Immature natural killer cell (primary cell): ENCODE measurements at regions not wholly inside any gene's neighbourhood (a gene's known extent, or its start where the extent isn't known, plus 50 kb on each side); places are given as distances from the start of the nearest gene placed in this dataset.

ENCODE experiments used
- DNase-seq, 3 donors: peaks; one replicate each; pipeline ENCODE4 v3.0.0; 2022; ENCODE audit warnings: mixed read lengths in 1 of 3
- H3K27ac Mint-ChIP-seq, 6 donors: one replicate each; pipeline ENCODE4 v1.8.0; 2020; ENCODE audit warnings: mixed read lengths in 6 of 6, mild to moderate bottlenecking in 5 of 6, inconsistent platforms in 4 of 6, moderate library complexity in 3 of 6
- H3K27me3 Mint-ChIP-seq, 3 donors: one replicate each; pipeline ENCODE4 v1.8.0; 2020 to 2021; ENCODE audit warnings: low read depth in 3 of 3, mild to moderate bottlenecking in 3 of 3, mixed read lengths in 3 of 3, moderate library complexity in 3 of 3, inconsistent platforms in 1 of 3
- H3K36me3 Mint-ChIP-seq, 3 donors: one replicate each; pipeline ENCODE4 v1.8.0; 2020; ENCODE audit warnings: mixed read lengths in 3 of 3, inconsistent platforms in 2 of 3, mild to moderate bottlenecking in 2 of 3
- H3K4me1 Mint-ChIP-seq, 2 donors: one replicate each; pipeline ENCODE4 v1.8.0; 2020; ENCODE audit warnings: inconsistent platforms in 2 of 2, mild to moderate bottlenecking in 2 of 2, mixed read lengths in 2 of 2, moderate library complexity in 1 of 2
- H3K4me3 Mint-ChIP-seq, 5 donors: one replicate each; pipeline ENCODE4 v1.8.0; 2020; ENCODE audit warnings: mild to moderate bottlenecking in 5 of 5, mixed read lengths in 5 of 5, inconsistent platforms in 3 of 5, moderate library complexity in 3 of 5
- H3K9me3 Mint-ChIP-seq, 6 donors: one replicate each; pipeline ENCODE4 v1.8.0; 2020; ENCODE audit warnings: mild to moderate bottlenecking in 6 of 6, mixed read lengths in 6 of 6, inconsistent platforms in 4 of 6, moderate library complexity in 3 of 6

GRCh38 chr15:62570405-62570783, 405.3 kb upstream of the C2CD4B start:
- Mint-ChIP-seq H3K4me3 (no peak overlapping the region), H3K4me1 (no peaks in the 10 kb centered on the region), H3K36me3 (no peaks in the 10 kb centered on the region), H3K9me3 (no peaks in the 10 kb centered on the region), H3K27ac (no peak overlapping the region), H3K27me3 (peaks cover 0 to 15% (median 6%) of the 10 kb centered on the region in 3 donors)
- DNase-seq, result no peak

GRCh38 chr15:62571072-62571471, 406.0 kb upstream of the C2CD4B start:
- Mint-ChIP-seq H3K4me3 (no peak overlapping the region), H3K27me3 (peaks cover 0 to 15% (median 6%) of the 10 kb centered on the region in 3 donors), H3K4me1 (no peaks in the 10 kb centered on the region), H3K27ac (no peak overlapping the region), H3K9me3 (no peaks in the 10 kb centered on the region), H3K36me3 (no peaks in the 10 kb centered on the region)
- DNase-seq, result no peak

GRCh38 chr15:62572797-62573196, 407.7 kb upstream of the C2CD4B start:
- peaks cover 3 to 15% (median 6%) of the 10 kb centered on the region in 3 donors for H3K27me3 Mint-ChIP-seq

GRCh38 chr15:62573876-62574275, 408.8 kb upstream of the C2CD4B start:
- no peaks in the 10 kb centered on the region for H3K4me1 Mint-ChIP-seq
- H3K9me3 Mint-ChIP-seq, result no peaks in the 10 kb centered on the region
- H3K27me3 Mint-ChIP-seq, result peaks cover 4 to 13% (median 6%) of the 10 kb centered on the region in 3 donors
- no peak for DNase-seq
- H3K36me3 Mint-ChIP-seq, result no peaks in the 10 kb centered on the region
- H3K27ac Mint-ChIP-seq, result no peak overlapping the region
- H3K4me3 Mint-ChIP-seq, result no peak overlapping the region

More at GRCh38 chr15:62572797-62573196, 407.7 kb upstream of the C2CD4B start:
- DNase-seq, result no peak
- Mint-ChIP-seq H3K9me3 (no peaks in the 10 kb centered on the region), H3K4me1 (no peaks in the 10 kb centered on the region), H3K36me3 (no peaks in the 10 kb centered on the region), H3K27ac (no peak overlapping the region), H3K4me3 (no peak overlapping the region)

- peaks cover 2 to 6% (median 6%) of the 10 kb centered on the region in 3 donors for H3K27me3 Mint-ChIP-seq
- H3K4me3 Mint-ChIP-seq, result no peak overlapping the region
- no peak overlapping the region for H3K27ac Mint-ChIP-seq
- peaks cover 0 to 4% (median 0%) of the 10 kb centered on the region in 6 donors for H3K9me3 Mint-ChIP-seq
- DNase-seq, result no peak
- no peaks in the 10 kb centered on the region for H3K4me1 Mint-ChIP-seq
- H3K36me3 Mint-ChIP-seq, result no peaks in the 10 kb centered on the region
Measured at GRCh38 chr15:62578546-62578945, 413.5 kb upstream of the C2CD4B start.

- H3K9me3 Mint-ChIP-seq, result peaks cover 0 to 4% (median 0%) of the 10 kb centered on the region in 6 donors
Measured at GRCh38 chr15:62578960-62579359, 413.9 kb upstream of the C2CD4B start.

GRCh38 chr15:62579842-62580241, 414.8 kb upstream of the C2CD4B start:
- Mint-ChIP-seq H3K4me3 (no peak overlapping the region), H3K9me3 (peaks cover 0 to 4% (median 0%) of the 10 kb centered on the region in 6 donors), H3K27ac (no peak overlapping the region), H3K27me3 (peaks cover 2 to 6% (median 2%) of the 10 kb centered on the region in 3 donors), H3K36me3 (no peaks in the 10 kb centered on the region), H3K4me1 (no peaks in the 10 kb centered on the region)
- DNase-seq, result no peak

More at GRCh38 chr15:62578960-62579359, 413.9 kb upstream of the C2CD4B start:
- Mint-ChIP-seq H3K4me1 (no peaks in the 10 kb centered on the region), H3K36me3 (no peaks in the 10 kb centered on the region), H3K4me3 (no peak overlapping the region), H3K27me3 (peaks cover 2 to 6% (median 2%) of the 10 kb centered on the region in 3 donors), H3K27ac (no peak overlapping the region)
- no peak for DNase-seq

GRCh38 chr15:62582580-62582979, 417.5 kb upstream of the C2CD4B start:
- no peak for DNase-seq
- no peaks in the 10 kb centered on the region for H3K36me3 Mint-ChIP-seq
- no peak overlapping the region for H3K27ac Mint-ChIP-seq
- H3K4me1 Mint-ChIP-seq, result no peaks in the 10 kb centered on the region
- peaks cover 2 to 4% (median 4%) of the 10 kb centered on the region in 3 donors for H3K27me3 Mint-ChIP-seq
- H3K4me3 Mint-ChIP-seq, result no peak overlapping the region
- peaks cover 0 to 4% (median 0%) of the 10 kb centered on the region in 6 donors for H3K9me3 Mint-ChIP-seq

GRCh38 chr15:62584301-62585235, 419.5 kb upstream of the C2CD4B start:
- Mint-ChIP-seq H3K27me3 (peaks cover 2 to 5% (median 2%) of the 10 kb centered on the region in 3 donors), H3K4me1 (no peaks in the 10 kb centered on the region), H3K4me3 (no peak overlapping the region), H3K9me3 (peaks cover 0 to 4% (median 0%) of the 10 kb centered on the region in 6 donors), H3K36me3 (no peaks in the 10 kb centered on the region), H3K27ac (no peak overlapping the region)
- DNase-seq, result no peak

GRCh38 chr15:62588938-62589670, 424.0 kb upstream of the C2CD4B start:
- H3K9me3 Mint-ChIP-seq, result no peaks in the 10 kb centered on the region
- H3K27me3 Mint-ChIP-seq, result peaks cover 1 to 6% (median 3%) of the 10 kb centered on the region in 3 donors

GRCh38 chr15:62591842-62592838, 427.1 kb upstream of the C2CD4B start:
- no peaks in the 10 kb centered on the region for H3K9me3 Mint-ChIP-seq
- H3K36me3 Mint-ChIP-seq, result no peaks in the 10 kb centered on the region
- no peak overlapping the region for H3K27ac Mint-ChIP-seq
- H3K4me1 Mint-ChIP-seq, result no peaks in the 10 kb centered on the region
- no peak for DNase-seq
- peaks cover 3 to 18% (median 11%) of the 10 kb centered on the region in 3 donors for H3K27me3 Mint-ChIP-seq
- no peak overlapping the region for H3K4me3 Mint-ChIP-seq

More at GRCh38 chr15:62588938-62589670, 424.0 kb upstream of the C2CD4B start:
- no peak for DNase-seq
- Mint-ChIP-seq H3K36me3 (no peaks in the 10 kb centered on the region), H3K4me3 (no peak overlapping the region), H3K4me1 (no peaks in the 10 kb centered on the region), H3K27ac (no peak overlapping the region)

GRCh38 chr15:62592920-62593319, 427.8 kb upstream of the C2CD4B start:
- DNase-seq, result no peak
- Mint-ChIP-seq H3K27me3 (peaks cover 3 to 14% (median 11%) of the 10 kb centered on the region in 3 donors), H3K27ac (no peak overlapping the region), H3K9me3 (no peaks in the 10 kb centered on the region), H3K4me3 (no peak overlapping the region), H3K36me3 (no peaks in the 10 kb centered on the region), H3K4me1 (no peaks in the 10 kb centered on the region)
